Liver (tissue), 7 donors: ENCODE measurements at regions not wholly inside any gene's neighbourhood (a gene's known extent, or its start where the extent isn't known, plus 50 kb on each side); places are given as distances from the start of the nearest gene placed in this dataset.

Source experiments
- DNase-seq: peaks from one replicate; pipeline ENCODE4 v3.0.0-alpha.2; 2017; ENCODE audit warnings: low spot score
- H3K27ac ChIP-seq, 2 donors: one replicate each; pipeline ENCODE4 v1.7.0; 2013; ENCODE audit warnings: inconsistent platforms in 2 of 2, low read length in 2 of 2, control low read depth in 1 of 2, low read depth in 1 of 2, mild to moderate bottlenecking in 1 of 2
- H3K27me3 ChIP-seq, 4 donors: one replicate each; pipeline versions ENCODE4 v1.6.1 to v1.7.0; 2013; ENCODE audit warnings: low read length in 3 of 4, inconsistent platforms in 1 of 4, mild to moderate bottlenecking in 1 of 4, moderate library complexity in 1 of 4; ENCODE audit not compliant: control insufficient read depth in 4 of 4, insufficient read depth in 4 of 4
- H3K36me3 ChIP-seq, 4 donors: one replicate each; pipeline versions ENCODE4 v1.6.1 to v1.7.0; 2013; ENCODE audit warnings: low read length in 3 of 4, mild to moderate bottlenecking in 3 of 4, low read depth in 1 of 4, moderate library complexity in 1 of 4; ENCODE audit not compliant: control insufficient read depth in 4 of 4, insufficient read depth in 3 of 4
- H3K4me1 ChIP-seq, 4 donors: one replicate each; pipeline versions ENCODE4 v1.6.1 to v1.7.0; 2013; ENCODE audit warnings: low read length in 3 of 4, mild to moderate bottlenecking in 3 of 4, moderate library complexity in 1 of 4; ENCODE audit not compliant: control insufficient read depth in 4 of 4, insufficient read depth in 4 of 4
- H3K4me3 ChIP-seq, 3 donors: one replicate each; pipeline versions ENCODE4 v1.6.1 to v1.7.0; 2013; ENCODE audit warnings: low read length in 3 of 3, control low read depth in 1 of 3, low read depth in 1 of 3, mild to moderate bottlenecking in 1 of 3
- H3K9ac ChIP-seq, 2 donors: one replicate each; pipeline ENCODE4 v1.7.0; 2013; ENCODE audit warnings: low read length in 2 of 2, mild to moderate bottlenecking in 2 of 2, moderate library complexity in 2 of 2, control low read depth in 1 of 2, low read depth in 1 of 2
- H3K9me3 ChIP-seq, 4 donors: one replicate each; pipeline versions ENCODE4 v1.6.1 to v1.7.0; 2013; ENCODE audit warnings: low read length in 3 of 4; ENCODE audit not compliant: control insufficient read depth in 4 of 4
- ATF3 ChIP-seq: IDR thresholded peaks from 2 replicates; pipeline ENCODE4 v1.6.1; 2016; ENCODE audit warnings: antibody characterized with exemption
- EGR1 ChIP-seq, 2 donors: IDR thresholded peaks; 2 replicates each; pipeline ENCODE4 v1.6.1; 2016 to 2018; ENCODE audit warnings: antibody characterized with exemption in 2 of 2, low read depth in 2 of 2
- FOXA1 ChIP-seq: IDR thresholded peaks from 2 replicates; pipeline ENCODE4 v1.6.1; 2016; ENCODE audit warnings: antibody characterized with exemption
- FOXA2 ChIP-seq: IDR thresholded peaks from 2 replicates; pipeline ENCODE4 v1.6.1; 2016; ENCODE audit warnings: antibody characterized with exemption
- HNF4A ChIP-seq, 2 donors: conservative IDR thresholded peaks; 2 replicates each; pipeline ENCODE4 v1.6.1; 2016; ENCODE audit warnings: antibody characterized with exemption in 2 of 2, mild to moderate bottlenecking in 2 of 2
- JUND ChIP-seq, 2 donors: IDR thresholded peaks; 2 replicates each; pipeline ENCODE4 v1.6.1; 2016; ENCODE audit warnings: antibody characterized with exemption in 2 of 2
- MAX ChIP-seq: IDR thresholded peaks from 2 replicates; pipeline ENCODE4 v1.6.1; 2016; ENCODE audit warnings: antibody characterized with exemption
- RAD21 ChIP-seq, 2 donors: IDR thresholded peaks; 2 replicates each; pipeline ENCODE4 v1.6.1; 2016; ENCODE audit warnings: antibody characterized with exemption in 2 of 2, mild to moderate bottlenecking in 2 of 2
- REST ChIP-seq: IDR thresholded peaks from 2 replicates; pipeline ENCODE4 v1.6.1; 2016; ENCODE audit warnings: antibody characterized with exemption, mild to moderate bottlenecking
- RXRA ChIP-seq, 2 donors: IDR thresholded peaks; 2 replicates each; pipeline ENCODE4 v1.6.1; 2017 to 2018; ENCODE audit warnings: antibody characterized with exemption in 2 of 2, mild to moderate bottlenecking in 1 of 2
- SP1 ChIP-seq: IDR thresholded peaks from 2 replicates; pipeline ENCODE4 v1.6.1; 2018; ENCODE audit warnings: antibody characterized with exemption, mild to moderate bottlenecking
- YY1 ChIP-seq: IDR thresholded peaks from 2 replicates; pipeline ENCODE4 v1.6.1; 2016; ENCODE audit warnings: antibody characterized with exemption, mild to moderate bottlenecking
- ZBTB33 ChIP-seq: IDR thresholded peaks from 2 replicates; pipeline ENCODE4 v1.6.1; 2016; ENCODE audit warnings: antibody characterized with exemption
- WGBS: extraction: QIAGEN DNeasy Blood & Tissue Kit; methylation state at CpG from one replicate; pipeline ENCODE4 v1.1.7; 2013; 5-methylcytosine and 5-hydroxymethylcytosine counted together
- donor health status: healthy.
- donor health status: healthy.
- donor health status: healthy.
- donor health status: healthy.

GRCh38 chr2:184498936-184499335 lies 99.4 kb upstream of the ZNF804A start:
- Histone ChIP-seq H3K27ac (no peak overlapping the region), H3K4me3 (no peak overlapping the region), H3K27me3 (no peaks in the 10 kb centered on the region), H3K36me3 (no peaks in the 10 kb centered on the region), H3K4me1 (no peaks in the 10 kb centered on the region), H3K9ac (no peak overlapping the region), H3K9me3 (no peaks in the 10 kb centered on the region)
- DNase-seq, result no peak
- TF ChIP-seq RAD21 (IDR thresholded peaks at IDR 0.05) (no peak), ATF3 (no peak)
- 82% methylated on average over 2 of the region's 2 CpGs for WGBS

GRCh38 chr2:184504252-184504651 lies 94.1 kb upstream of the ZNF804A start:
- no peak overlapping the region for H3K27ac ChIP-seq
- no peak overlapping the region for H3K9ac ChIP-seq
- no peaks in the 10 kb centered on the region for H3K36me3 ChIP-seq
- H3K27me3 ChIP-seq, result no peaks in the 10 kb centered on the region
- no peak overlapping the region for H3K4me3 ChIP-seq
- TF ChIP-seq MAX, result no peak
- no peak for TF ChIP-seq EGR1 (IDR thresholded peaks at IDR 0.05; ENCODE audit: low read depth in 2 of 2)
- no peak for TF ChIP-seq ATF3
- no peak for TF ChIP-seq FOXA1
- TF ChIP-seq REST, result no peak
- no peak for TF ChIP-seq SP1
- no peak for TF ChIP-seq RXRA (IDR thresholded peaks at IDR 0.05)
- peaks cover 0 to 7% (median 1%) of the 10 kb centered on the region in 4 donors for H3K4me1 ChIP-seq
- DNase-seq, result no peak
- peaks cover 0 to 2% (median 0%) of the 10 kb centered on the region in 4 donors for H3K9me3 ChIP-seq

- no peaks in the 10 kb centered on the region for H3K36me3 ChIP-seq
- TF ChIP-seq HNF4A (conservative IDR thresholded peaks at IDR 0.05) (peak; percentile 29 to 31), YY1 (peak; percentile 56), SP1 (peak; percentile 36), FOXA2 (peak; percentile 42), ATF3 (no peak), ZBTB33 (peak; percentile 29), FOXA1 (peak; percentile 66), RAD21 (IDR thresholded peaks at IDR 0.05) (peak; percentile 24 to 42), JUND (IDR thresholded peaks at IDR 0.05) (peak in 1 of 2 donors; percentile 23), MAX (no peak), RXRA (IDR thresholded peaks at IDR 0.05) (peak in 1 of 2 donors; percentile 19)
- peaks cover 0 to 7% (median 1%) of the 10 kb centered on the region in 4 donors for H3K4me1 ChIP-seq
- H3K27ac ChIP-seq, result no peak overlapping the region
- H3K9me3 ChIP-seq, result peaks cover 0 to 5% (median 1%) of the 10 kb centered on the region in 4 donors
- no peaks in the 10 kb centered on the region for H3K27me3 ChIP-seq
- H3K9ac ChIP-seq, result peak overlapping the region in 1 of 2 donors; percentile 31
- peak overlapping the region in 2 of 3 donors; percentile 28 to 33 for H3K4me3 ChIP-seq
- WGBS, result 41% methylated on average over 5 of the region's 5 CpGs
- DNase-seq, result no peak
Observed at GRCh38 chr2:184507254-184507653, 91.1 kb upstream of the ZNF804A start.
